Stimulated activated CD8-positive, alpha-beta memory T cell treated with anti-CD3 and anti-CD28 coated beads, Interleukin-15, amount 100 ng/mL, for 24 hours (primary cell): ENCODE measurements at regions not wholly inside any gene's neighbourhood (a gene's known extent, or its start where the extent isn't known, plus 50 kb on each side); places are given as distances from the start of the nearest gene placed in this dataset.

ENCODE experiments used
- DNase-seq: peaks from one replicate; pipeline ENCODE4 v3.0.0-alpha.2; 2020; ENCODE audit warnings: low read depth

DNA sequence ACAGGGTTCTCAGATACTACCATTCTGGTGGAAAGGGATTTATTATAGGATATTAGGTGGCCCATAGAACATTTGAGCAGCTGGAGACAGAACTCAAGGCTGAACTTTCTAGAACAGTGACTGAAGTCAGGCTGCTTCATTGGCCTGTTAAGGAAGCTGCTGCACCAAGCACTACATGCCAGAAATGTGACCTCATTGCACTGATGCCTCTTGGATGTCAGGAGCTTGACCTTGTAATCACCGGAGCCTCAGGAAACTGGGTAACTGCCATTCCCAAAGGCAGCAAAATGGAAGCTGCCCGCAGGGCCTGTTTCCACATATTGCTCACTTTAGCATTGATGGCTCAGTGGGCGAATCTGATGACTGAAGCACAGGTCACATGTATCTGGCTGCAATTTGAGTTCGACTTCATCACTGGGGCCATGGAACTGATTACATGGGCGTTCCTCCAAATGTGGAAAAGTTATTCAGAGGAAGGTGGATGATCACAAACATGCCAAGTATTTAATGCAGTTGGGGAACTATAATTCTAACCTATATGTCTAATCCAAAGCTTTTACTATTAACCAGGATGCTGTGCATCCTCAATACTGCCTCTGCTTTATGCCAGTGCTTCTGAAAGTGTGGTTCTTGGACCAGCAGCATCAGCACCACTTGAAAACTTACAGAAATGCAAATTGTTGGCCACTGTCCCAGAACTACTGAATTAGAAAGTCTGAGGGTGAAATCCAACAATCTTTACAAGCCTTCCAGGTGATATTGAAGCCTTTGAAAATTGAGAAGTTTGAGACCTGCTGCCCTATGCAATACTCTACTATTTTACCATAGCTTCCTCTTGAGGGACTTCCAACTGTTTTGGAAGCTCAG, 337.2 kb upstream of the NAV3 start:
- no peak for DNase-seq

DNA sequence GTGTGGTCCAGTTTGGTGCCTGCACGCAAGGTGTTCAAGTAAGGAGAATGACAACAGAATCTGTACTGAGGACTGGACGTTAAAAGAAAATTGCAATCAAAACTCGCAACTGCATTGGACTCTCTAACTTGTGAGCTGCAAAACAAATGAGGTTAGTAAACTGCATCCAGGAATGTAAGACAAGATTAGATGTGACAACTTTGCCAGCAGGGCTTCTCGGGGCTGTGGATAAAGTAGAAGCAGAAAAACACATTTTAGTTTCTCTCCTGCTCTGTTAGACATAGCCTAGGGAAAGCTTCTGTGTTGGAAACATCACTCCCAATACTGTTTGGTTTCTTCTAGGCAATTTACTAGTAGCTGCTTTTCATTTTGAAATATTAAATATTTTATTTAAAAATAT, 338.2 kb upstream of the NAV3 start:
- DNase-seq: no peak

DNA sequence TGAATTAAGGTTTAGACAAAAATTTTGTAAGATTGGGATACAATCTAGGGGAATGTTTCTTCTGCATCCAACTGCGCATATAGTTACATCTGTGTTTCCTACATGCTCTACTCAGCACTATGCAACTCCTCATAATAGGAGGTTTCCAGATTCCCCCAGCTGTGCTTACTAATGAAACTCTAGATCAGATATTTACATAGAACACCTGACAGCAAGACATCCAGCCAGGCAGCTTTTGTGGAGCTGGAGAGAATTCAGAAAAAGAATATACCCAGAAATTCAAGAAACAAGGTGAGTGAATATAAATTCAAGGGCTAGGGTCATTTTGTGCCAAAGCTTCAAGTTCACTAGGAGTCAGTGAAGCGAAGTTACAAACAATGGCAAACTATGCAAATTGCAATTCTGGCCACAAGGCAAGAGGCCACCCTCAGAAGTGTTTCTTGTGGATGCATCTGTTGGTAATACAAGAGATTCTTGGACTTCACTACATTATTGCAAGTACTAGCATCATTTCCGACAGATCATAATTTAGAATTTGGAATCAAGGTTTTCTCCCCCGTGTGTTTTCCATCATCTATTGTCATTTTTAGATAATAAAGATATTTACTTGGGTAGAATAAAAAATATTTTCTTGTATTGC, 341.2 kb upstream of the NAV3 start:
- no peak for DNase-seq

DNA sequence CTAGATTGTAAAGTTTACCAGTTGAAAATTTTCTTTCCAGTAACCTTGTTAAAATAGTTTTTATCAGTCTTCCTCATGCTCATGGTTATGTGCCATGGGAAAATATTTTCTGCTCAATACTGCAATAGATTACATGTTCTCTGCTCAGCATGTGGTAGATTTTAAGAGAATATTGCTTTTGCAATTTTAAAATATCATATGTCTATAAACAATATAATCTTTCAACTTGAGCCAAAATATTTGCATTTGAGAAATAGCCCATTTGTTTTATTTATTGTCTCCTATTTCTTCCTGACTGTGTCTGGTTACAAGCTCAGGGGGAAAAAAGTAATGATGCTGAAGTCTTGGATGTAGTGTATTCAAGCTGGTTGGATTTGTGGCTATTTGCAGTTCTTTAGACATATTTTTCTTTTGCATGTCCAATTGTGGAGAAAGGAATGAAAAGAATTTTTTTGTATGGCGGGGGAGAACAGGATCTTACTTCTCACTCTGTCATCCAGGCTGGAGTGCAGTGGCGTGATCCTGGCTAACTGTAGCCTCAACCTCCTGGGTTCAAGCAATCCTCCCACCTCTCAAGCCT, 342.6 kb upstream of the NAV3 start:
- DNase-seq: no peak

DNA sequence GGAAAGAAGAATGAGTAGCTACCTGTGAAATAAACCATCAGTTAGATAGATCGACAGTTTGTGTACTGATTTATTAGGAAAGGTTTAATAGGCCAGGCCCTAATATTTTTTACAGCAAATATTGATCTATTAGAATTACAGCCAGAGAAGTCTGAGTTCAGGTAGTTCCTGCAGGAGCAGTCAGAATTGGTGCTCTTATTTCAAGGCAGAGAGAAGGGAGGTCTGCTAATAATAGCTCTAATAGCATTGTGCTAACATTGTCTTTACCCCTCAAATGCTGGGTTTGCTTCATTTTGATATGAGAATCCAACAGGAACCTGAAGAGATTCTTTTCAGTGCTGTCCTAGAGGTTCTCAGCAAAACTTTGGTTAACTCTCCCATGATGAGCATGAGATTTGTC, 343.8 kb upstream of the NAV3 start:
- DNase-seq: no peak

DNA sequence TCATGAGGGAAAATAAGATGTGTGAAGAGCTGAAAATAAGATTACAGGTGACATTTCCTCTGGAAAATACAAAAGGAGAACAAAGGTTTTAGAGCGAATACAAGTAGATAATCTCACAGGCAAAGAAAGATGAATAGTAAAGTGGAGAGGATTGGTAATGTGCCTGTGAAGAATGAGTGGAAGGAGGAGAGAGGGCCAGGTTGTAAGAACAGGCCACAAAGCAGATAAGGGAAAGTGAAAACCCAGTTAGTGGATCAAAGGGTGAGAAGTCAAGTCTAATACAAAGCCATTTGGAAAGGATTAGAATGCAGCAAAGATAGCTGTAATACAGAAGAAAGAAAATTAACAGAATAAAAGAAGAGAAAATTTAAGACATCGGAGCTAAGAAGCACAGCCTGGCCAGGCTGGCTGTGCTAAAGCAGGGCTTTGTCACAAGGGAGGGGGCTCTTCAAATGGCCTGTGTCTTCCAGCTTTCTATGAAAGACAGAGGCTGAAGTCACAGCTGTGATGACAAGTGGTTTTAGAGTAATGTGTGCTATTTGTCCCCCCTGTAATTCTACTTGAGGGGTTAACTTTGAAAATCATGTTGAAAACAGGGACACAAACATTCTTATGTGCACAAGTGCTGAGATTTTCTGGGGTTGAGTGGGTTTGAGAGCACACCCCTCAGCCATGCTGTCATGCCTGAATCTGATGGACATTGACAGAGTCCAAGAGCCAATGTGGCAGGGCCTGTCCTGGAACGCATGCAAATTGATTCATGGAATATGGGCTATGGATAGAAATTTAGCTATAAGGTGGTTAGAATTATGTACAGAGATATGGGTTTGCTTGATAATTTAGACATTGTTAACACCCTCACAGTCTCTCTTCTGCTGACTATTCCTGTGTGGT, 344.5 kb upstream of the NAV3 start:
- DNase-seq: no peak

DNA sequence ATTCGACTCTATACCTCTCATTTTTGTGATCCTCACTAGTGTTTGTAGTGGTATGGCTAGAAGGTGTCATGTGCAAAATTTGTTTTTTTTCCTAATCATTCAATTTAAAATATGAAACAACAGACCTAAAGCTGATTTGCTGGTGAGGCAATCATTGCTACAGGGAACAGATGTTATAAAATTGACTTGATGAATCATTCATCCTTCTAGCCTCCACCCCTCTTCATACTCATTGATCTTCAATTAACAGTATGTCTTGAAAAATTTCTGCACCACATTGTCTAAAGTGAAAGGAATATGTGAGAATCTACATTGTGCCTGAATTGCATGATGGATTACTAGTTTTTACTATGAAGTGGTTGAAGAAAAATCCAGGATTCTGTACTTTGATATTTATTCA, 349.0 kb upstream of the NAV3 start:
- no peak for DNase-seq

DNA sequence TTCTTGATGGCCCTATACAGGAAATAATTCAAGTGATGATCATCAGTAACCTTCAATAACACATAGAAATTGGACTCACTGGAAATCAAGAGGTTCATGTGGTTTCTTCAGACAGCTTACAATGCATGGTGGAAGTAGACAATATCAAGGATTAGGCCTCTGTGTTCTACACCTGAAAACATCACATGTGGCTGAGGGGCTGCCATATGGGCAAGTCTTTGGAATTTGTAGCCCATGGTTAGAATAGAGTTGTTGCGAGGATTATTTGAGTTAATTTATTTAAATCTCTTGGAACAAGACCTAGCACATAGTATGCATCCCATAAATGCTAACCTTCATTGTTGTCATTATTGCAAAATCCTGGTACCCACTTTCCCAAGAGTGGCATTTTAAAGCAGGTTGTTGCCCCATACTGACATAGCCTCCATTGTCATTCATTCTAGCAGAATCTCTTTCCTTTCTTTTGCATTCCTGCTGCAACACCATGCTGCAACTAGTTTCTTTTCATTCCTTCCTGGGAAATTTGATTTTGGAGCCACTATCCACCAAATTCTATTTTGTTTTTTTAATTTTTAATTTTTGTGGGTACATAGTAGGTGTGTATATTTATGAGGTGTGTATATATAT, 352.7 kb upstream of the NAV3 start:
- DNase-seq: no peak

DNA sequence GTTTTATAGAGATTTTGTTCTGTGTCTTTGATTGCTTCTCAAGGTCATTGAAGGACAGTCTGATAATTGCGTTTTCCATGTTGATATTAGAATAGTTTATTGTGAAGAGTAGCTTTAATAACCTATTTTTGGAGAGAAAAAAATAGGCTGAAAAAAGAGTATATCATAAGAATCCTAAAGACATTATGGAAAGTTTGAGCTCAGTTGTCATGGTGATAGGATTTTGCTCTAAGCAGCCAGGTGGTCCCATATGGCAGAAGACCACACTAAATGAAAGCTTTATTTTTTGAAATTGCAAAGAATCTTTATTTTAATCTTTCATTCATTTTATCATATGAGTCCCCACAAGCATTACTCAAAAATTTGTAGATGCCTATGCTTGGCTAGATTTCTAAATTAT, 358.9 kb upstream of the NAV3 start:
- DNase-seq: no peak

DNA sequence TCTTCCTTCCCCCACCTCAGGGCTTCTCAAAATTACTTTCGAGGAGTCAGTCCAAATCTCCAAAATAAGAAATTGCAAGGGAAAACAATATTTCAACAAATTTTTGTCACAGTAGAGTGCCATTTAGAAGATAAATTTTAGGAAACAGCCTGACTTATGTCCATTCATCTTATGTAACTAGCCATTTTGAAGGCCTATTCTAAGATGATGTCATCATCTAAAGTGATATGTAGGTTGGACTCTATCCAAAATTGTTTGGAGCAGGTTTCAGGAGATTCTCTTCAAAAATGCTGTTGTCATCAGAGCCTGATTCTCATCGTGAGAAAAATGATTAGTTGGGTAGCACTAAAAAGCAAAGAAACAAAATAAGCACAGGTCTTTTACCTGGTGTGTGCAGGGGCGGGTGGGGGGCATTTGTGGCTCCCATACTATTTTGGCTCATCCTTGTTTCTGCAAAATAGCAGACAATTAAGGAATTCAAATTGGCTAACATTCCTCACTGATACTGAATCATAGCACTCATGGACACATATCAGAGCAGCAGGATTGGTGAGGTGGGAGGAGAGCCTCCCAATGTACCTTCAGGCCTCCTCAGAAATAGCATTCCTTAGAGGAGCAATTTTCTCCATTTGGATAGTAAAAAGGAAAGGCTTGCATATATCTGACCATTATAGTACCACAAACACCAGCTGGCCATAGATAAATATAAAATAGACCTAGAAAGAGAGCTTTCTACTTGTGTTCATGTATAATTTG, 360.9 kb upstream of the NAV3 start:
- no peak for DNase-seq

DNA sequence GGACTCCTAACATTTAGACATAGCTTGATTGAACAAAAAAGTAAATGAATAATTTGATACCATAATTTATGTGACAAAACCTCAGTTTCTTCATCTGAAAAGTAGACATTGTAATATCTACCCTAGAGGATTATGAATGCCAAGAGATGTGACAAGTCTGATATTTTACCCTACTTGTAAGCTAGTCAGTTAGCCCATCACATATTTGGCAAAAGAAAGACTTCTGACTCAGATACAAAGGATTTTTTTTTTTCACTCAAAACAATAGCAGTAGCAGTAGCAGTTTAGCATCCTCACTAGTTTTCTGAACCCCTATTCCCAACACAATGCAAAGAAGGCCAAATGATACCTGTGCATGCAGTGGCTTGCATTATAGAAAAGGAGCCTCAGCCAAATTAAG, 377.3 kb upstream of the E2F7 start:
- DNase-seq: no peak

DNA sequence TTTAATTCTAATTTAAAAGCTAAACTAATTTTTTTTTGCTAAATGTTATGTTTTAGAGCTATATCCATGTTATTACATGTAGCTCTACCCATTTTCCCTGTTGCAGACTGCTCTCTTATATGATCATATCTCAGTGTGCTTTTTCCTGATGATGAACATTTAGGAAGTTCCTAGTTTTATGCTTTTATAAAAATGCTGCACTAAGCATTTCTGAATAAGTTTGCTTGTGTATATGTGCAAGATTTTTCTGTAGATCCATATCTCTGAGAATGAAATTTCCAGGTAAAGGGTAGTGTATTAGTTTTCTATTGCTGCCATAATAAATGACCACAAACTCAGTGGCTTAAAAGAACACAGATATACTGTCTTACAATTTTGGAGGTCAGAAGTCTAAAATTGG, 374.4 kb upstream of the E2F7 start:
- no peak for DNase-seq

DNA sequence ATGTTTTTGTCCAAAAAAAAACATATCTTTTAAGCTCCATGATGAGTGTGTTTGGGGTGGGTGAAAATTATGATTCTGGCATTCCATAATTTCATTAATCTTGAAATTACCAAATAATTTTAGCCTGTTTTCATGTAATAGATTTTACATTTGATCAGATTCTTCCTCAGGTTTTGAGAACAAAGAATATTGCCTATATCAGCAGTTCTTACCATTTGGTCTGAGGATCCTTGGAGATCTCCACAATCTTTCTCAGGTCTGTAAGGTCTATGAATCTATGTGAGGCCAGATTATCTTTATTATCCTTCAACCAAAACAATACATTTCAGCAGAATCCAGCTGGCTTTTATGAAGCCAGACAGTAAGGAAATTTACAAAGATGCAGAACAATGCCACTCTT, 373.3 kb upstream of the E2F7 start:
- no peak for DNase-seq

DNA sequence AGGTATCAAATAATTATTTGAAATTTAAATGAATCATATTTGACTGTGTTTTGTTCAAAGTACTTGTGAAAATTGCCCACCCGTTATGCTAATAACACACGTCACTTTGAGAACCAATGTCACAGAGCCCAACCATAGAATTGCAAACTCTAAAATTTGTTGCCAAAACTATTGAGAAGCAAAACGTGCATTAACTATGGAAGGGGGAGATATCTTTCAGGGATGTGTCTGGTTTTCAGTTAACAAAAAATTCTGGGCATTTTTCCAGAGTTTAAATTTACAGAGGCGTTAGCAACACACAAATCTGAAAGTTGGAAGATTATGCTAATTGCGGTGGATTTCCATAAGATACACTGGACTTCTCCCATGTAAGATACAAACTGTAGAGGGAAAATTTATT, 371.8 kb upstream of the E2F7 start:
- no peak for DNase-seq

DNA sequence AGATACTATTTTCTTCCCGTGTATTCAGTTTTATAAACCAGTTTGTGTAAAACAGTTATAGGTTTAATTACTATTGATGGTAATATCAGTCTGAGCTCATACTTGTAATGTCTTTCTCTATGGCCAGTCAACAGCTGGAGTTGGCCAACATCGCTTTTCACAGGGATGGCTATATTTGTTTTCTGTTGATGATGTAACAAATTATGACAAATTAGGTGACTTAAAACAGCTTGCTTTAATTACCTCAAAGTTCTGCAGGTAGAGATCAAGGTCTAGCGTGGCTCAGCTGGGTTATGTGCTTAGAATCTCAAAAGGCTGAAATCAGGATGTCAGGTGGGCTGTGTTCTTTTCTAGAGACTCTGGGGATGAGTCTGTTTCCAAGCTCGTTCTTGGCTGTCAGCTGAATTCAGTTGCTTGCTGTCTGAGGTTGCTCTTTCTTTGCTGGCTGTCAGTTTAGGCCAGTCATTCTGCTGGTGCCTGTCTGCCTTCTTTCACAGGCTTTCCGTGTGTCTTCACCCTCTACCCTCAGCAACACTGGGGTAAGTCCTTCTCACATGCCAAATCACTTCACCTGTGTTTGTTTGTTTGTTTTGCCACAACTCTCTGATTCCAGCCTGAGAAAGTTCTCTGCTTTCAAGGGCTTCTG, 370.2 kb upstream of the E2F7 start:
- DNase-seq: no peak

DNA sequence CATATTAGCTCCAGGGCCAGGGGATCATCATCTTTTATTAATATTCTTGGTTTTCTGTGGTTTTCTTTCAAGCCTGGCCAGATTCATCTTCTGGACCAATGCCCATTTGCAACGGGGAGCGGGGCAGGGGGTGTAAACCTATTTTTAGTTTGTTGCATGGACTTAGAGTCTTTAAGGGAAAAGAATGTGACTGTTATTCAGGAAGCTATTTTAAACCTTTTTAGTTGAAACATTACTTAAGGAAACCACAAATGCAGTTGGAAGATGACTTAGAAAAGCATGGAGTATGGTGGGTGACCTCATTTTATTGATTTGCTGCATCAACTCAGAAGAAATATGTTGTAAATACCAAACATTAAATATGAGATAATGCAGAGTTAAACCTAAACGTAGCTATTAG, 368.4 kb upstream of the E2F7 start:
- DNase-seq: no peak

DNA sequence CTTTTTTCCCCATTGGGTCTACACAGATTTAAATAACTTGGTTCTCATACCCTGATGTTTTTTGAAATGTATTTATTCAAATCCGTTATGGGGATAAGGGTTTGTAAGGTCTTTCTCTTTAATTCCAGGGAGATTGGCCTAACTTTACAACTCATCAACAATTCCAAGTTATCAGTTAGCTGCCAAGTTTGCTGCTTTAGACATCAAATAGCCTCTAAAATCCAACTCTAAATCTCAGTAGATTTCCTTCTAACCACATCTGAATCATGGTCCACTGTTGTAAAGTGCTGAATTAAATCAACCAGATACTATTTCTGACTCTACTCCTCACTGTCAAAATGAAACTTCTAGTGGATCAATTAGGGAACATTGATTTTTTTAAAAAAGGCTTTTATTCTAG, 364.1 kb upstream of the E2F7 start:
- DNase-seq: no peak

DNA sequence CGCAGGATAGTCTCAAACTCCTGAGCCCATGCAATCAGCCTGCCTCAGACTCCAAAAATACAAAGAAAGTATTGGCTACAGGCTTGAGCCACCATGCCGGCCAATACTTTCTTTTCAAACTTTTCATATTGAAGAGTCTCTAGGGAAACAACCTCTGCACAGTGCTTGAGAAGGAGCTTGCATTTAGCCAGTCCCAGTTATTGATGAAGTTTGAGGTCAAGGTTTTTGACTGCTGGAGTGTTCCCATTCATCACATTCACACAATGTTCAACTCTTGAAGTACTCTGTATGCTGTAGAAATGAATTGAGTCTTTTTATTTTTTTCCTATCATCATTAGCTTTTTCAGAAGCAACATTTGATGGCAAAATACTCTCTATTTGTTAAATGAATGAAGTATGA, 355.8 kb upstream of the E2F7 start:
- DNase-seq: no peak

DNA sequence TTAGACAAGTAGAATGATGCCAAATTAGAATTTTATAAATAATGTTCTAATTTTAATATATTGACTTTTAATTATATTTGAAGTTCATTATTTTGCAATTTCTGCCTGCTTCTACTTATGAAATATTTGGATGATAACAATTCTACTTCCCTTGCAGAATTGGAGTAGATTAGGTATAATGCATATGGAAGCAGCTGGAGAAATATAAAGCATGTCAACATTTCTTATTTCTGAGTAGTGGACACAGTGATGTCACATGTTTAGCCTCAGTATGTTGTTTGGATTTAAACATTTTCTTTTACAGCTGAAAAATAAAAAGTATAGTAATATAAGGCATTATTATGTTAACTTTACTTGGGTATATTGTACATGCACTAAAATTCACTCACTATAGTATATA, 344.2 kb upstream of the E2F7 start:
- DNase-seq: no peak

DNA sequence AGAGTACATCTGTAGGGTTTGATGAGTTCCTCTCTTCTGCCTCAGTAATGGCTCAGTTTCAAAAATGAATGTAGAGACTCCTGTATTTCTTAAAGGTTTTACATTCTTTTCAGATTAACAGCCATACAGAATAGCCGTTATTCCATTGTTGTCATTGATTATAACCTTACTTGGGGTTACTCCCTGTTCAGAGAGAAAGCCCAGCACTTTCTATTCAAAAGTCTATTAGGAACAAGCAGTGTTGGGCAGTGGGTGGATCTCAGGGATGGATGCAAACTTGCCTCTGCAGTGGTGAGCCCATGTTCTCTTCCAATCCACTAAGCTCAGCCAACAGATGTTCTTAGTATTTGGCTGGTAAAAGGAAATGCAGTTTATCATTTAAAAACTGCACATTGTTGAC, 342.6 kb upstream of the E2F7 start:
- no peak for DNase-seq
